H9 (cell line): ENCODE measurements at regions not wholly inside any gene's neighbourhood (a gene's known extent, or its start where the extent isn't known, plus 50 kb on each side); places are given as distances from the start of the nearest gene placed in this dataset.

Experiments used
- DNase-seq: peaks from one replicate; pipeline ENCODE4 v3.0.0-alpha.2; 2017
- H2AFZ ChIP-seq: one replicate; pipeline ENCODE4 v1.6.1; 2013; ENCODE audit warnings: mild to moderate bottlenecking, low read length, control low read depth, moderate library complexity
- H2AK5ac ChIP-seq: 2 replicates; pipeline ENCODE4 v1.6.1; 2013; ENCODE audit warnings: low read length, control low read depth, mixed read lengths; ENCODE audit not compliant: insufficient read length
- H2BK120ac ChIP-seq: one replicate; pipeline ENCODE4 v1.6.1; 2013; ENCODE audit warnings: low read depth, mild to moderate bottlenecking, low read length, control low read depth, inconsistent platforms; ENCODE audit not compliant: poor library complexity, severe bottlenecking
- H2BK12ac ChIP-seq: 2 replicates; pipeline ENCODE4 v1.6.1; 2013; ENCODE audit warnings: low read length, control low read depth, mixed read lengths, low read depth; ENCODE audit not compliant: insufficient read length
- H2BK15ac ChIP-seq: 2 replicates; pipeline ENCODE4 v1.6.1; 2013; ENCODE audit warnings: low read depth, low read length, control low read depth
- H2BK20ac ChIP-seq: one replicate; pipeline ENCODE4 v1.6.1; 2013; ENCODE audit warnings: low read depth, mild to moderate bottlenecking, low read length, control low read depth, inconsistent platforms; ENCODE audit not compliant: poor library complexity, severe bottlenecking
- H2BK5ac ChIP-seq: 2 replicates; pipeline ENCODE4 v1.6.1; 2013; ENCODE audit warnings: low read length, control low read depth, mixed read lengths; ENCODE audit not compliant: insufficient read length
- H3K14ac ChIP-seq: 2 replicates; pipeline ENCODE4 v1.6.1; 2013; ENCODE audit warnings: low read length, control low read depth; ENCODE audit not compliant: insufficient read depth
- H3K18ac ChIP-seq: 2 replicates; pipeline ENCODE4 v1.6.1; 2013; ENCODE audit warnings: low read depth, mild to moderate bottlenecking, mixed read lengths, low read length, control low read depth; ENCODE audit not compliant: insufficient read length
- H3K23ac ChIP-seq: 2 replicates; pipeline ENCODE4 v1.6.1; 2013; ENCODE audit warnings: low read length, control low read depth, mixed read lengths, low read depth; ENCODE audit not compliant: insufficient read length
- H3K23me2 ChIP-seq: 2 replicates; pipeline ENCODE4 v1.6.1; 2013; ENCODE audit warnings: low read depth, mild to moderate bottlenecking, mixed read lengths, low read length, control low read depth; ENCODE audit not compliant: insufficient read length, poor library complexity, severe bottlenecking
- H3K27ac ChIP-seq: 2 replicates; pipeline ENCODE4 v1.5.1; 2013; ENCODE audit warnings: low read length, control low read depth, mixed read lengths, low read depth; ENCODE audit not compliant: insufficient read length
- H3K27me3 ChIP-seq: 2 replicates; pipeline ENCODE4 v1.6.1; 2013; ENCODE audit warnings: low read length, control low read depth, inconsistent platforms; ENCODE audit not compliant: insufficient read depth
- H3K4ac ChIP-seq: 2 replicates; pipeline ENCODE4 v1.6.1; 2013; ENCODE audit warnings: low read depth, mild to moderate bottlenecking, control low read depth, inconsistent platforms, low read length, moderate library complexity
- H3K4me1 ChIP-seq: 2 replicates; pipeline ENCODE4 v1.6.1; 2013; ENCODE audit warnings: low read length, control low read depth, inconsistent platforms; ENCODE audit not compliant: insufficient read depth
- H3K4me2 ChIP-seq: 2 replicates; pipeline ENCODE4 v1.6.1; 2013; ENCODE audit warnings: low read length, control low read depth, mixed read lengths; ENCODE audit not compliant: insufficient read length, insufficient read depth
- H3K56ac ChIP-seq: 2 replicates; pipeline ENCODE4 v1.6.1; 2013; ENCODE audit warnings: low read depth, mild to moderate bottlenecking, mixed read lengths, low read length, control low read depth; ENCODE audit not compliant: insufficient read length
- H3K79me1 ChIP-seq: 2 replicates; pipeline ENCODE4 v1.6.1; 2013; ENCODE audit warnings: low read depth, mild to moderate bottlenecking, moderate library complexity, low read length, control low read depth, inconsistent platforms; ENCODE audit not compliant: insufficient read depth, poor library complexity, severe bottlenecking
- H3K79me2 ChIP-seq: 2 replicates; pipeline ENCODE4 v1.6.1; 2013; ENCODE audit warnings: low read length, control low read depth, inconsistent platforms; ENCODE audit not compliant: insufficient read depth
- H3K9ac ChIP-seq: 2 replicates; pipeline ENCODE4 v1.6.1; 2013; ENCODE audit warnings: low read length, control low read depth, mixed read lengths; ENCODE audit not compliant: insufficient read length; ENCODE audit errors: extremely low read depth
- H3K9me3 ChIP-seq: one replicate; pipeline ENCODE4 v1.6.1; 2013; ENCODE audit warnings: low read depth, low read length, inconsistent platforms; ENCODE audit not compliant: control insufficient read depth
- H3T11ph ChIP-seq: one replicate; pipeline ENCODE4 v1.6.1; 2013; ENCODE audit warnings: mild to moderate bottlenecking, low read length, control low read depth, inconsistent platforms
- H4K20me1 ChIP-seq: one replicate; pipeline ENCODE4 v1.6.1; 2013; ENCODE audit not compliant: control insufficient read depth, insufficient read length, insufficient read depth
- H4K5ac ChIP-seq: 2 replicates; pipeline ENCODE4 v1.6.1; 2013; ENCODE audit warnings: low read depth, mild to moderate bottlenecking, mixed read lengths, low read length, control low read depth; ENCODE audit not compliant: insufficient read length
- H4K8ac ChIP-seq: replicated peaks from 2 replicates; pipeline ENCODE4 v1.6.1; 2013; ENCODE audit warnings: low read length, control low read depth, mixed read lengths, low read depth; ENCODE audit not compliant: insufficient read length
- H4K91ac ChIP-seq: 2 replicates; pipeline ENCODE4 v1.6.1; 2013; ENCODE audit warnings: low read depth, mild to moderate bottlenecking, moderate library complexity, mixed read lengths, low read length, control low read depth; ENCODE audit not compliant: insufficient read length
- H3K27ac Mint-ChIP-seq, 3 experiments: 2 replicates in 2 of 3; 3 replicates in 1 of 3; pipeline ENCODE4 v1.8.0; 2020 to 2021; ENCODE audit warnings: mixed read lengths in 3 of 3, mild to moderate bottlenecking in 1 of 3, moderate library complexity in 1 of 3
- H3K27me3 Mint-ChIP-seq: 2 replicates; pipeline ENCODE4 v1.8.0; 2021; ENCODE audit warnings: low read depth, mild to moderate bottlenecking, moderate library complexity, mixed read lengths
- H3K36me3 Mint-ChIP-seq, 3 experiments: 2 replicates in 2 of 3; 3 replicates in 1 of 3; pipeline ENCODE4 v1.8.0; 2020 to 2021; ENCODE audit warnings: low read depth in 3 of 3, mixed read lengths in 3 of 3; ENCODE audit not compliant: insufficient read depth in 1 of 3
- H3K4me1 Mint-ChIP-seq, 2 experiments: 2 replicates each; pipeline ENCODE4 v1.8.0; 2020; ENCODE audit warnings: mixed read lengths in 2 of 2
- H3K4me3 Mint-ChIP-seq, 2 experiments: 2 replicates in 1 of 2; 3 replicates in 1 of 2; pipeline ENCODE4 v1.8.0; 2020 to 2021; ENCODE audit warnings: mild to moderate bottlenecking in 2 of 2, mixed read lengths in 2 of 2, moderate library complexity in 1 of 2
- H3K9me3 Mint-ChIP-seq, 2 experiments: 2 replicates in 1 of 2; 3 replicates in 1 of 2; pipeline ENCODE4 v1.8.0; 2020; ENCODE audit warnings: mild to moderate bottlenecking in 2 of 2, mixed read lengths in 2 of 2, moderate library complexity in 1 of 2
- CTCF ChIP-seq: fragments of 200-600 bp; sonication (generic); conservative IDR thresholded peaks from 3 replicates; pipeline ENCODE4 v1.8.0; 2021; ENCODE audit warnings: antibody characterized with exemption, mild to moderate bottlenecking
- WGBS: extraction: QIAGEN DNeasy Blood & Tissue Kit; methylation state at CpG from one replicate; pipeline ENCODE4 v1.1.7; 2013; ENCODE audit warnings: missing lambda C conversion rate, low lambda C conversion rate, mixed read lengths; ENCODE audit not compliant: insufficient read length; ENCODE audit errors: extremely low coverage; 5-methylcytosine and 5-hydroxymethylcytosine counted together

GRCh38 chr21:23401278-23401677 is 2206.0 kb downstream of the MRPL39 start:
- Mint-ChIP-seq H3K27ac (no peak overlapping the region), H3K9me3 (no peaks in the 10 kb centered on the region), H3K36me3 (no peaks in the 10 kb centered on the region), H3K27me3 (no peaks in the 10 kb centered on the region), H3K4me1 (peaks cover 0 to 10% of the 10 kb centered on the region in 2 experiments; a peak in 3 of 4 replicates), H3K4me3 (no peak overlapping the region)
- Histone ChIP-seq H4K8ac (no peak overlapping the region), H3K79me2 (no peaks in the 10 kb centered on the region), H4K91ac (no peak overlapping the region), H3K9ac (no peak overlapping the region), H3K18ac (no peak overlapping the region), H2BK20ac (no peak overlapping the region), H2BK12ac (no peak overlapping the region), H2BK15ac (no peak overlapping the region), H2AK5ac (no peak overlapping the region), H3K27ac (no peak overlapping the region), H2AFZ (no peak overlapping the region), H3K56ac (no peak overlapping the region), H4K5ac (no peak overlapping the region), H2BK5ac (no peak overlapping the region), H3K9me3 (no peaks in the 10 kb centered on the region), H3K4me1 (no peaks in the 10 kb centered on the region; the same call in 1 of the 2 replicates), H3K4me2 (no peak overlapping the region), H3K14ac (no peak overlapping the region), H2BK120ac (no peak overlapping the region), H3T11ph (no peak overlapping the region), H3K23me2 (no peaks in the 10 kb centered on the region), H4K20me1 (no peaks in the 10 kb centered on the region), H3K27me3 (no peaks in the 10 kb centered on the region), H3K79me1 (no peaks in the 10 kb centered on the region), H3K23ac (no peak overlapping the region), H3K4ac (no peak overlapping the region)
- TF ChIP-seq CTCF = peak; percentile 73
- no CpG with 5 or more reads among the region's 2 CpGs for WGBS
- DNase-seq = no peak
